WERI-Rb-1 (cell line): ENCODE measurements at regions not wholly inside any gene's neighbourhood (a gene's known extent, or its start where the extent isn't known, plus 50 kb on each side); places are given as distances from the start of the nearest gene placed in this dataset.

Source experiments
- DNase-seq: peaks from one replicate; pipeline ENCODE4 v3.0.0-alpha.2; 2020
- H3K27ac ChIP-seq: fragments of 250-450 bp; sonication (Bioruptor Pico); 2 replicates; pipeline ENCODE4 v1.5.1; 2020; ENCODE audit warnings: mild to moderate bottlenecking, moderate library complexity
- H3K27me3 ChIP-seq: fragments of 250-450 bp; sonication (Bioruptor Pico); 2 replicates; pipeline ENCODE4 v1.5.1; 2021; ENCODE audit warnings: mild to moderate bottlenecking, low read depth, moderate library complexity; ENCODE audit not compliant: insufficient read depth, severe bottlenecking
- H3K36me3 ChIP-seq: fragments of 250-450 bp; sonication (Bioruptor Pico); 2 replicates; pipeline ENCODE4 v1.5.1; 2020; ENCODE audit warnings: mild to moderate bottlenecking, moderate library complexity
- H3K4me3 ChIP-seq: 2 replicates; pipeline ENCODE4 v1.5.1; 2011; ENCODE audit warnings: low read depth, mild to moderate bottlenecking, control low read depth, low read length
- H3K9me3 ChIP-seq: fragments of 250-450 bp; sonication (Bioruptor Pico); 2 replicates; pipeline ENCODE4 v1.5.1; 2021; ENCODE audit warnings: mild to moderate bottlenecking, moderate library complexity; ENCODE audit not compliant: severe bottlenecking
- CTCF ChIP-seq: IDR thresholded peaks from 2 replicates; pipeline ENCODE4 v1.5.1; 2011; ENCODE audit warnings: low read depth, mild to moderate bottlenecking, control low read depth, inconsistent platforms, low read length

- TF ChIP-seq CTCF = no peak
- no peak overlapping the region for H3K4me3 ChIP-seq
- H3K27ac ChIP-seq = no peak overlapping the region
- H3K36me3 ChIP-seq = no peaks in the 10 kb centered on the region
- no peaks in the 10 kb centered on the region for H3K9me3 ChIP-seq
- DNase-seq = no peak
- H3K27me3 ChIP-seq = no peaks in the 10 kb centered on the region
Observed at GRCh38 chr7:46714904-46715303, 793.8 kb upstream of the IGFBP3 start.

DNA sequence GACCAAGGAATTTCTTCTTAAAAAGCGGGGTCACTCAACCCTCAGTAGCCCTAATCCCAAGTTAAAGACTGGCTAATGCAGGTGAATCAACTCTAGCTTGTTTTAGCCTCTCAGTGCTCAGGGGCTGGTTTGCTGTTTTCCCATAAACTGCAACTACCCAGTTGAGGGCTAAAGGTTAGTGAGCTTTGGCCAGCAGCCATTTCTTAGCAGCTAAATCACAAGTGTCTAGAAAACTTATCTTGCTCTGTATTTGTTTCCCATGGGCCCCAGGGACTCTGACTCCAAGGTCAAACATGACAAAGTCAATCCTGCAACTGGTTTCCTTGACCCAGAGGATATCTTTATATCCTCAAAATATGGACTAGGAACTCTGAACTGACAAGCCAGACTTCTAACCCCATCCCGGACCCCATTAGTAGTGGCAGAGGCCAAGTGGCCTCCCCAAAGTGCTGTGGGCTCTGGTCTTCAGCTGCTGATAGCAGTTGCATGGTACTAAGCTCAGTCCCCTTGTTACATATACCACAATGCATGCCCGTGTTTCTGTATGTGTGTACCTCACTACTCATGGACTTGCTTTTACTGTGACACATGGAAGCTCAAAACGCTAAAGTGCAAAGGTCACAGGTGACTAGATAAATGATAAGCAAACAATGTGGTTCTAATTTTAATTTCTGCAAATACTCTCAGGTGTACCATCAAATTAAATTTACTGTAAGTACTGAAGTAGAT lies 793.0 kb upstream of the IGFBP3 start:
- no peak for DNase-seq
- H3K36me3 ChIP-seq = no peaks in the 10 kb centered on the region
- H3K9me3 ChIP-seq = no peaks in the 10 kb centered on the region
- H3K27me3 ChIP-seq = no peaks in the 10 kb centered on the region
- TF ChIP-seq CTCF = no peak
- no peak overlapping the region for H3K4me3 ChIP-seq
- H3K27ac ChIP-seq = no peak overlapping the region

DNA sequence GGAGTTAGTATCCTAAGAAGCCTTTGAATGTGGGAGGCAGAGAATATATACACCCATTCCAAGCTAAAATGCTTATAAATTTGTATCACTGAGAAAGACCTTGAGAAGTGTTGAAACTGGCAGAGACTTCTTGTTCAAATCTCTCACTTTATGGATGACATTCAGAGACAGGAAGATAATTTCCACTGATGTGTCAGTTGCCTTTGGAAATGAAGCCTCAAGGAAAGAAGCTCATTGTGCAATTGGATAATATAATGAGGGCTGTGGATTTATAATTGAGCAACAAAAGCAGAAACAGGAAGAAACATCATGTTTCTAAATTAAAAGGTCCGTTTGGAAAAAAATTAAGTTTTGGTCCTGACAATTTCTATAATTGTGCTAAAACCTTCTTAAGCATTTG lies 789.9 kb upstream of the IGFBP3 start:
- Histone ChIP-seq H3K36me3 (no peaks in the 10 kb centered on the region), H3K27ac (no peak overlapping the region), H3K9me3 (no peaks in the 10 kb centered on the region), H3K4me3 (no peak overlapping the region), H3K27me3 (no peaks in the 10 kb centered on the region)
- DNase-seq = no peak
- no peak for TF ChIP-seq CTCF

- Histone ChIP-seq H3K9me3 (no peaks in the 10 kb centered on the region), H3K36me3 (no peaks in the 10 kb centered on the region), H3K27ac (no peak overlapping the region), H3K4me3 (no peak overlapping the region), H3K27me3 (no peaks in the 10 kb centered on the region)
- TF ChIP-seq CTCF = no peak
- DNase-seq = no peak
Observed at GRCh38 chr7:46707973-46708372, 786.9 kb upstream of the IGFBP3 start.

DNA sequence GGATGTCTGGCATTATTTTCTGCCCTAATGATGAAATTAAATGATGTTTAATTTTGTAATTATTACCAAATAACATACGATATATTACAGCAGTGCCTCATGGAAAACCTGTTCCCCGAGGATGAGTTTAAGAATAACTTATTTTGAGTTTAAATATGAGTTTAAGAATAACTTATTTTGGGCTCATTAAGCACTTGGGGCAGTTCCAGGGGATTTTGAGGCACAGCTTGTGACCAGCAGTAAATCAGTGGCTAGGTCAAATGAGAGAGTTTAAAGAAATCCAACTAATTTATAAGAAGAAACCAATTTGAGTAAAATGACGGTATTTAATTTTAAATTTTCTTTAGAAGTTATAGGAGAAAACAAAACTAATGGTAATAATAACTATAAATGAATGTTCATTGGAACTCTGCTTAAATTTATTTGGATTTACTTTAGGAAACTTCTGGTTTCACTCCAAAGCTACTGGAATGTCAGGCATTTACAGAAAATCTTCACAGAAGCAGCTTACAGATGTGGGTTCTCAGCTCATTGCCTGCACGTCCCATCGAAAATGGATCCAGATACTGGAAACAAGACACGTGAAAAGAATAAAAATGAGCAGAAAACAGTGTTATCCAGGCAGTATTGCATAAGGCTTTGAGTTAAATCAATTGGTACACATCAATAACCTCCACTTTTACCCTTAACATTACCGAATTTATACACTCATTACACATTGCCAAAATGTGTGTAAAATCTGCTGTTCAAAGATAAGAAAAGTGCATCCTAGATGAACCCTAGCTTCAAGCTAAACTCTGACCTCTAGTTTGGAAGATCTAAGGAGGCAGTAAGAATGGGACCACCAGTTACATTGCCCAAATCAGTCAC lies 784.5 kb upstream of the IGFBP3 start:
- Histone ChIP-seq H3K4me3 (no peak overlapping the region), H3K9me3 (no peaks in the 10 kb centered on the region), H3K27ac (no peak overlapping the region), H3K27me3 (no peaks in the 10 kb centered on the region), H3K36me3 (no peaks in the 10 kb centered on the region)
- DNase-seq = no peak
- TF ChIP-seq CTCF = no peak
